HepG2 (cell line): ENCODE measurements at regions not wholly inside any gene's neighbourhood (a gene's known extent, or its start where the extent isn't known, plus 50 kb on each side); places are given as distances from the start of the nearest gene placed in this dataset.
"Not testable (repeated sequence)": the region's sequence is repeated elsewhere in the genome, so short reads cannot be mapped to it uniquely, and the experiment has no call there.

Source experiments
- ATAC-seq: fragments of 200-7000 bp; cut with Tn5 transposase; 3 replicates; pipeline ENCODE4 v1.9.1; 2020; ENCODE audit warnings: mild to moderate bottlenecking, moderate library complexity
- BruUV-seq: library from RNA; stranded (reverse); fragments of 400-500 nt; replicated peaks from 2 replicates; lab custom pipeline; 2021; lab: Mats Ljungman, UMichigan
- CTCF ChIA-PET: fragments of 300-600 bp; formaldehyde crosslinking; extraction: SDS; loops from one replicate; lab custom pipeline; 2021; ENCODE audit warnings: low total read pairs, inconsistent platforms, low intra/inter-chr PET ratio; lab: Yijun Ruan, JAX
- POLR2A ChIA-PET: fragments of 350-600 bp; sonication (Branson Sonifier 250); formaldehyde crosslinking; loops from one replicate; lab custom pipeline; 2020; ENCODE audit warnings: antibody characterized with exemption, inconsistent platforms; lab: Yijun Ruan, JAX
- DNase-seq: peaks from one replicate; pipeline ENCODE4 v3.0.0-alpha.2; 2015; ENCODE audit warnings: low spot score
- FAIRE-seq: peaks from 3 replicates; lab custom pipeline; 2011; peaks lifted over from hg19 to GRCh38; lab: Jason Lieb, UNC
- H2AFZ ChIP-seq: one replicate; pipeline ENCODE4 v1.6.1; 2011; ENCODE audit warnings: low read length, inconsistent platforms
- H3K27ac ChIP-seq: fragments of 300-600 bp; 3 replicates; pipeline ENCODE4 v1.8.0; 2011; ENCODE audit warnings: mixed run types, mild to moderate bottlenecking, mixed read lengths, low read length, inconsistent platforms; ENCODE audit not compliant: insufficient read depth; ENCODE audit errors: extremely low read length
- H3K27me3 ChIP-seq, 2 experiments: fragments of 200-600 bp in 1 of 2; 2 replicates in 1 of 2; 3 replicates in 1 of 2; pipeline versions ENCODE4 v1.6.0 to v1.8.0; 2011; ENCODE audit warnings: low read length in 2 of 2, mild to moderate bottlenecking in 2 of 2, moderate library complexity in 2 of 2, inconsistent platforms in 1 of 2; ENCODE audit not compliant: insufficient read depth in 2 of 2, control insufficient read depth in 1 of 2
- H3K36me3 ChIP-seq, 2 experiments: fragments of 200-600 bp in 1 of 2; replicated peaks in 1 of 2; 2 replicates in 1 of 2; 3 replicates in 1 of 2; pipeline versions ENCODE4 v1.5.1 to v1.8.0; 2011; ENCODE audit warnings: low read length in 2 of 2, inconsistent platforms in 1 of 2; ENCODE audit not compliant: insufficient read depth in 2 of 2, control insufficient read depth in 1 of 2
- H3K4me1 ChIP-seq: 2 replicates; pipeline ENCODE4 v1.5.1; 2012; ENCODE audit warnings: low read length, inconsistent platforms; ENCODE audit not compliant: insufficient read depth
- H3K4me2 ChIP-seq: 2 replicates; pipeline ENCODE4 v1.6.0; 2011; ENCODE audit warnings: low read depth, low read length, inconsistent platforms
- H3K4me3 ChIP-seq, 3 experiments: fragments of 200-600 bp in 1 of 3; sonication (generic), shearing (Covaris generic) in 1 of 3; replicated peaks in 1 of 3; 2 replicates each; pipeline ENCODE4 v1.5.1; 2011 to 2016; ENCODE audit warnings: low read length in 3 of 3, inconsistent platforms in 2 of 3, low read depth in 2 of 3, mild to moderate bottlenecking in 2 of 3, control low read depth in 1 of 3, mixed read lengths in 1 of 3; ENCODE audit not compliant: insufficient read depth in 1 of 3
- H3K79me2 ChIP-seq: one replicate; pipeline ENCODE4 v1.6.1; 2011; ENCODE audit warnings: low read length, inconsistent platforms; ENCODE audit not compliant: insufficient read depth
- H3K9ac ChIP-seq: 2 replicates; pipeline ENCODE4 v1.6.0; 2011; ENCODE audit warnings: mild to moderate bottlenecking, low read depth, low read length, inconsistent platforms; ENCODE audit not compliant: insufficient read depth
- H3K9me3 ChIP-seq: 2 replicates; pipeline ENCODE4 v1.5.1; 2012; ENCODE audit warnings: mild to moderate bottlenecking, low read length
- H4K20me1 ChIP-seq: 2 replicates; pipeline ENCODE4 v1.6.0; 2011; ENCODE audit warnings: inconsistent platforms, mild to moderate bottlenecking, low read length, moderate library complexity; ENCODE audit not compliant: insufficient read depth
- ATF2 ChIP-seq: sonication (generic); formaldehyde crosslinking; IDR thresholded peaks from 2 replicates; pipeline ENCODE4 v1.4.0; 2020; ENCODE audit warnings: missing genetic modification reagents
- HNRNPL ChIP-seq: fragments of 200-400 bp; formaldehyde crosslinking; IDR thresholded peaks from 2 replicates; pipeline ENCODE4 v1.6.1; 2017; ENCODE audit warnings: mild to moderate bottlenecking, low read depth, low read length
- NFKB2 ChIP-seq: sonication (generic); formaldehyde crosslinking; IDR thresholded peaks from 2 replicates; pipeline ENCODE4 v1.4.0; 2020; ENCODE audit warnings: missing genetic modification reagents, borderline replicate concordance
- PPARG ChIP-seq: conservative IDR thresholded peaks from 2 replicates; pipeline ENCODE4 v1.6.1; 2016; ENCODE audit warnings: missing biosample characterization, missing genetic modification reagents
- RFX1 ChIP-seq: fragments of 450-650 bp; IDR thresholded peaks from 2 replicates; pipeline ENCODE4 v1.6.1; 2017
- TOE1 ChIP-seq: sonication (generic); formaldehyde crosslinking; IDR thresholded peaks from 2 replicates; pipeline ENCODE4 v1.4.0; 2020; ENCODE audit warnings: mild to moderate bottlenecking, missing genetic modification reagents
- ZNF20 ChIP-seq: sonication (generic); formaldehyde crosslinking; IDR thresholded peaks from 2 replicates; pipeline ENCODE4 v1.4.0; 2020; ENCODE audit warnings: mild to moderate bottlenecking, moderate library complexity, missing genetic modification reagents
- ZNF317 ChIP-seq: sonication (generic); formaldehyde crosslinking; IDR thresholded peaks from 2 replicates; pipeline ENCODE4 v1.5.0; 2020; ENCODE audit warnings: mild to moderate bottlenecking, missing genetic modification reagents
- ZNF383 ChIP-seq: sonication (generic); formaldehyde crosslinking; IDR thresholded peaks from 2 replicates; pipeline ENCODE4 v1.4.0; 2020; ENCODE audit warnings: missing genetic modification reagents, mild to moderate bottlenecking, borderline replicate concordance
- ZNF672 ChIP-seq: sonication (generic); formaldehyde crosslinking; IDR thresholded peaks from 2 replicates; pipeline ENCODE4 v1.8.1; 2022; ENCODE audit warnings: missing genetic modification reagents
- ZNF780A ChIP-seq: sonication (generic); formaldehyde crosslinking; IDR thresholded peaks from 2 replicates; pipeline ENCODE4 v1.8.0; 2022; ENCODE audit warnings: mild to moderate bottlenecking, missing genetic modification reagents, moderate library complexity
- ZNF883 ChIP-seq: sonication (generic); formaldehyde crosslinking; IDR thresholded peaks from 2 replicates; pipeline ENCODE4 v1.5.1; 2020; ENCODE audit warnings: mild to moderate bottlenecking, missing genetic modification reagents; ENCODE audit errors: not compliant biosample characterization
- WGBS: methylation state at CpG from one replicate; pipeline ENCODE4 v1.1.6; 2017; ENCODE audit warnings: low lambda C conversion rate; 5-methylcytosine and 5-hydroxymethylcytosine counted together
- in situ Hi-C: cut with HindIII; loops from 2 replicates; pipeline ENCODE4 v1.10.0; 2017; ENCODE audit warnings: low pct_unique_long_range_greater_than_20kb; ENCODE audit not compliant: extremely low pct_ligation_motif_present
- intact Hi-C: fragments of 100-400 bp; cut with micrococcal nuclease; formaldehyde crosslinking; loops from one replicate; pipeline ENCODE4 v1.10.0; 2022; ENCODE audit not compliant: unreplicated experiment
- TF ChIP-seq, protein P1 (sequence below): sonication (generic); formaldehyde crosslinking; IDR thresholded peaks from 2 replicates; pipeline ENCODE4 v1.5.0; 2020; ENCODE audit warnings: mild to moderate bottlenecking, missing genetic modification reagents, borderline replicate concordance
- TF ChIP-seq, protein P2 (sequence below): sonication (generic); formaldehyde crosslinking; IDR thresholded peaks from 2 replicates; pipeline ENCODE4 v1.4.0; 2020; ENCODE audit warnings: mild to moderate bottlenecking, missing genetic modification reagents

- H3K27ac ChIP-seq, FAIRE-seq, CTCF ChIA-PET, H3K36me3 ChIP-seq, H3K9me3 ChIP-seq, in situ Hi-C loops, H3K4me3 ChIP-seq, ATAC-seq, BruUV-seq, DNase-seq, intact Hi-C loops, H4K20me1 ChIP-seq, H3K4me2 ChIP-seq, H3K4me1 ChIP-seq, H2AFZ ChIP-seq, H3K9ac ChIP-seq, POLR2A ChIA-PET, H3K27me3 ChIP-seq, H3K79me2 ChIP-seq: not testable (repeated sequence)
- WGBS = 41% methylated on average over 2 of the region's 2 CpGs
Observed at GRCh38 chr10:21351594-21351993, 173.9 kb downstream of the SKIDA1 start.

DNA sequence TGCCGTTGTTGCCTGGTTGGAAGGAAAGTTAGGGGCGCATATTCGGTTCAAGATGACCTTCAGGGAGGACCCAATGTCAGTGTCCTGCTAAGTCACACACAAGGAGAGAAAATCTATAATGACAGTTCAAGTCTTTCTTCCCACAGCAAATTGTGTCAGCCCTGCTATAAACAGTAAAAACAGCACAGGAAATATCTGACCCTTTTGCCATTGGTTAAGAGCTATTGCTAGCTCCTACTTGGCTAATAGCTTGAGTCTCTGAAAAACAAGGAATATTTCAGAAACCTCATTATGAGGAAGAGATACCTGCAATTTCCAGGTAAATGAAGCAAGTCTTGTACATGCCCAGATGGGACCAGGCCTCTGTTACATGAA lies 175.6 kb downstream of the SKIDA1 start:
- WGBS = 26% methylated on average over 3 of the region's 3 CpGs
- ChIA-PET POLR2A (no interaction called here), CTCF (no interaction called here)
- H3K4me3 ChIP-seq = no peak overlapping the region
- no peak overlapping the region for H2AFZ ChIP-seq
- FAIRE-seq (no peak), ATAC-seq (no peak), DNase-seq (no peak)
- intact Hi-C loops (no loop called here), in situ Hi-C loops (no loop called here)
- no peak overlapping the region for H3K4me2 ChIP-seq
- peaks cover 0 to 5% of the 10 kb centered on the region in 2 experiments; a peak in 1 of 5 replicates for H3K27me3 ChIP-seq
- no peaks in the 10 kb centered on the region for H3K9me3 ChIP-seq
- no peaks in the 10 kb centered on the region for H3K79me2 ChIP-seq
- H3K27ac ChIP-seq = no peak overlapping the region
- BruUV-seq = no TSS peak
- no peaks in the 10 kb centered on the region for H3K36me3 ChIP-seq
- H4K20me1 ChIP-seq = no peaks in the 10 kb centered on the region
- H3K4me1 ChIP-seq = no peaks in the 10 kb centered on the region
- H3K9ac ChIP-seq = no peak overlapping the region
- TF ChIP-seq RFX1 (no peak), HNRNPL (no peak), ZNF780A (CRISPR knock-in tag) (no peak), ZNF20 (no peak), ZNF317 (no peak), ZNF883 (no peak), PPARG (CRISPR knock-in tag) (no peak), ZNF383 (CRISPR knock-in tag) (no peak), ATF2 (CRISPR knock-in tag) (no peak), TOE1 (no peak), ZNF672 (CRISPR knock-in tag) (no peak), NFKB2 (no peak)
- TF ChIP-seq, protein P1, sequence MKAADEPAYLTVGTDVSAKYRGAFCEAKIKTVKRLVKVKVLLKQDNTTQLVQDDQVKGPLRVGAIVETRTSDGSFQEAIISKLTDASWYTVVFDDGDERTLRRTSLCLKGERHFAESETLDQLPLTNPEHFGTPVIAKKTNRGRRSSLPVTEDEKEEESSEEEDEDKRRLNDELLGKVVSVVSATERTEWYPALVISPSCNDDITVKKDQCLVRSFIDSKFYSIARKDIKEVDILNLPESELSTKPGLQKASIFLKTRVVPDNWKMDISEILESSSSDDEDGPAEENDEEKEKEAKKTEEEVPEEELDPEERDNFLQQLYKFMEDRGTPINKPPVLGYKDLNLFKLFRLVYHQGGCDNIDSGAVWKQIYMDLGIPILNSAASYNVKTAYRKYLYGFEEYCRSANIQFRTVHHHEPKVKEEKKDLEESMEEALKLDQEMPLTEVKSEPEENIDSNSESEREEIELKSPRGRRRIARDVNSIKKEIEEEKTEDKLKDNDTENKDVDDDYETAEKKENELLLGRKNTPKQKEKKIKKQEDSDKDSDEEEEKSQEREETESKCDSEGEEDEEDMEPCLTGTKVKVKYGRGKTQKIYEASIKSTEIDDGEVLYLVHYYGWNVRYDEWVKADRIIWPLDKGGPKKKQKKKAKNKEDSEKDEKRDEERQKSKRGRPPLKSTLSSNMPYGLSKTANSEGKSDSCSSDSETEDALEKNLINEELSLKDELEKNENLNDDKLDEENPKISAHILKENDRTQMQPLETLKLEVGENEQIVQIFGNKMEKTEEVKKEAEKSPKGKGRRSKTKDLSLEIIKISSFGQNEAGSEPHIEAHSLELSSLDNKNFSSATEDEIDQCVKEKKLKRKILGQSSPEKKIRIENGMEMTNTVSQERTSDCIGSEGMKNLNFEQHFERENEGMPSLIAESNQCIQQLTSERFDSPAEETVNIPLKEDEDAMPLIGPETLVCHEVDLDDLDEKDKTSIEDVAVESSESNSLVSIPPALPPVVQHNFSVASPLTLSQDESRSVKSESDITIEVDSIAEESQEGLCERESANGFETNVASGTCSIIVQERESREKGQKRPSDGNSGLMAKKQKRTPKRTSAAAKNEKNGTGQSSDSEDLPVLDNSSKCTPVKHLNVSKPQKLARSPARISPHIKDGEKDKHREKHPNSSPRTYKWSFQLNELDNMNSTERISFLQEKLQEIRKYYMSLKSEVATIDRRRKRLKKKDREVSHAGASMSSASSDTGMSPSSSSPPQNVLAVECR (CRISPR knock-in tag) = no peak
- TF ChIP-seq, protein P2, sequence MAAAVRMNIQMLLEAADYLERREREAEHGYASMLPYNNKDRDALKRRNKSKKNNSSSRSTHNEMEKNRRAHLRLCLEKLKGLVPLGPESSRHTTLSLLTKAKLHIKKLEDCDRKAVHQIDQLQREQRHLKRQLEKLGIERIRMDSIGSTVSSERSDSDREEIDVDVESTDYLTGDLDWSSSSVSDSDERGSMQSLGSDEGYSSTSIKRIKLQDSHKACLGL (CRISPR knock-in tag) = no peak
